ENCODE measurements at regions not wholly inside any gene's neighbourhood (a gene's known extent, or its start where the extent isn't known, plus 50 kb on each side); places are given as distances from the start of the nearest gene placed in this dataset.
"Not testable (repeated sequence)": the region's sequence is repeated elsewhere in the genome, so short reads cannot be mapped to it uniquely, and the experiment has no call there.

- Mint-ChIP-seq H3K27me3 (peaks cover 3% of the 10 kb centered on the region), H3K4me1 (no peaks in the 10 kb centered on the region), H3K36me3 (peaks cover 2% of the 10 kb centered on the region), H3K4me3 (no peak overlapping the region), H3K9me3 (peaks cover 0 to 2% (median 0%) of the 10 kb centered on the region in 3 donors), H3K27ac (no peak overlapping the region)
Measured at GRCh38 chr12:91704446-91704845, 441.2 kb downstream of the BTG1 start.

DNA sequence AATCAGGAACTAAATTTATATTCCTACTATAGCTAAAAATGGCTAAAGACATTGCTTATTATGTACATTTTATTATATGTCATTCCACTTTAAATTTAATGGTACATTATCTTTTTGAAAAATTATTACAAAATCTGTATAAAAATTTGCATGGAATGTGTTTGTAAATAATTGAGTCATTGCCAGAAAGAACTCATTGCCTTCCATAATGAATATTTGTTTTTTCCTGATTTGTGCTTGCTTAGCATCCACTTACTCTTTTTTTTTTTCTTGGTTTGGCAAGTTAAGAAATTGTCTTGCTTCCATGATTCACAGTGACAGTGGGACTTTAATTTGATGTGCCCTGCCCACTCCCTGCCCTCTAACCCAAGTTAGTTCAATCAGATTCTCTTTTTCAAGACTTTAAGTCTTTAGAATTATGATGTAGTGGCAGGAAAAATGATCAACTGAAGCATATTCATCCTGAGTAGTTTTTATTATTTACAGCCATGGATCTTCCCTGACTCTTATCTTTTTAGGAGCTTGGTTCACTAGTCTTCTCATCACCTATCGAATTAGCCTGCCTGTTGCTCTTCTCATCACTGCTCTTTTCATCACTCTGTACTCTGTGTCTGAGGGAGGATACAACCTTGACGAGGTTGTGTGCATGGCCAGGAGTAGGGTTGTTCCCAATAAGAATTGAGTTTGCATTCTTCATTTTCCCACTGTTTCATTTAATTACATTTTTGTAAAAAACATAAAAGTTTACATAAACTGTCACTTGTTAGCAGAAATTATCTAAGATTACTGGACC lies 442.0 kb downstream of the BTG1 start:
- H3K9me3 Mint-ChIP-seq = peaks cover 2 to 6% (median 6%) of the 10 kb centered on the region in 3 donors
- H3K4me1 Mint-ChIP-seq = no peaks in the 10 kb centered on the region
- peaks cover 3% of the 10 kb centered on the region for H3K27me3 Mint-ChIP-seq
- no peak overlapping the region for H3K4me3 Mint-ChIP-seq
- peaks cover 2% of the 10 kb centered on the region for H3K36me3 Mint-ChIP-seq
- H3K27ac Mint-ChIP-seq = no peak overlapping the region

DNA sequence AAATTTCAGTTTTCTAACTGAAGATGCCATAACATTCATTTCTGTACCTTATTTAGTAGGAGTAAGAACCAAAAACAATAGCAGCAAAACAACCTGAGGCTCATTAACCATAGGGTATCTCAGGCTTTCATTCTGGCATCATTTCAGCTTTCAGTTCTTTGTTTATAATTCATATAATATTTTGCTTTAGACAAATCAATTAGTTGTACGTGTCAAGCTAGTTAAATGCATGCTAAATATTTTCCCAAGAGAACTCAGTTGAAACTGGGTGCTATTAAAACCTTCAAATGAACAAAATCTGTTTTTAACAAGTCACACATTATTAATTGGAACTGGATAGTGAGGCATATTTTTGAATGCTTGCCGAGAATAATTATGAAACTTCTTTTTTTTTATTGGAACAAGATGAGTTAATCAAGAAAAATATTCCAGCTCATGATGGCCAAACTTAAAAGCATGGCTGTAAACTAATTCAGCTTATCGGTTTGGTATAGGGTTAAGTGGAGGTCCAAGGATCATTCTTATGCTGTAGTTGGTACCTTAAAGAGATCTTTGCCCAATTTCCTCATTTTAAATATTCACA lies 442.7 kb downstream of the BTG1 start:
- peaks cover 2% of the 10 kb centered on the region for H3K36me3 Mint-ChIP-seq
- no peak overlapping the region for H3K4me3 Mint-ChIP-seq
- H3K27me3 Mint-ChIP-seq = peaks cover 3% of the 10 kb centered on the region
- H3K9me3 Mint-ChIP-seq = peaks cover 2 to 7% (median 5%) of the 10 kb centered on the region in 3 donors
- no peaks in the 10 kb centered on the region for H3K4me1 Mint-ChIP-seq
- H3K27ac Mint-ChIP-seq = no peak overlapping the region

DNA sequence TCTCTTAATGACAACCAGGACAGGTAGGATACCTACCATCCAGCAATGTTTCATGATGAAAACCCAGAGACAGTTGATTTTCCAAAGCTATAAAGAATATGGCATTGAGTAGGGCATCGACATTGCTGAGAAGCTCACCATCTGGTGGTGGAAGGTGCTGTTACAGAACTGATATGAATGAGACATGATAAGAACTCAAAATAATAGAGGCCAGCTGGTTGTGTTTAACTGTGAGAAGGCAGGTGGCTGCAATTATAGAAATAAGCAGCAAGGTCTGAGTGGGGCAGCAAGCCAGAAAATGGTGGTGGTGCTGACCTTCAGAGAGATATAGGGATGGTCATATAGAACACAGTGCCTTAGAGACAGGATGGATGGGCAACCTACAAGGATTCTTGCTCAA lies 449.7 kb downstream of the BTG1 start:
- Mint-ChIP-seq H3K36me3 (no peaks in the 10 kb centered on the region), H3K4me1 (no peaks in the 10 kb centered on the region), H3K27me3 (peaks cover 1% of the 10 kb centered on the region)

DNA sequence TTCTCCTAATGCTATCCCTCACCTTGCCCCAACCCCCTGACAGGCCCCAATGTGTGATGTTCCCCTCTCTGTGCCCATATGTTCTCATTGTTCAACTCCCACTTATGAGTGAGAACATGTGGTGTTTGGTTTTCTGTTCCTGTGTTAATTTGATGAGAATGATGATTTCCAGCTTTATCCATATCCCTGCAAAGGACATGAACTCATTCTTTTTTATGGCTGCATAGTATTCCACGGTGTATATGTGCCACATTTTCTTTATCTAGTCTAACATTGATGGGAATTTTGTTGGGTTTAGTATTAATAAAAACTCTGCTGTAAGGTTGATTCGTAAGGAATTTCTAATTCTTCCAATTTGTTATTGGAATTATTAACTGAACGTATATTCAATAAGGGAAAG lies 450.2 kb downstream of the BTG1 start:
- H3K9me3 Mint-ChIP-seq, H3K27ac Mint-ChIP-seq, H3K4me1 Mint-ChIP-seq, H3K4me3 Mint-ChIP-seq, H3K36me3 Mint-ChIP-seq, H3K27me3 Mint-ChIP-seq: not testable (repeated sequence)

More for the DNA sequence above, 449.7 kb downstream of the BTG1 start:
- H3K9me3 Mint-ChIP-seq = peaks cover 2 to 8% (median 7%) of the 10 kb centered on the region in 3 donors
- no peak overlapping the region for H3K4me3 Mint-ChIP-seq
- H3K27ac Mint-ChIP-seq = no peak overlapping the region

DNA sequence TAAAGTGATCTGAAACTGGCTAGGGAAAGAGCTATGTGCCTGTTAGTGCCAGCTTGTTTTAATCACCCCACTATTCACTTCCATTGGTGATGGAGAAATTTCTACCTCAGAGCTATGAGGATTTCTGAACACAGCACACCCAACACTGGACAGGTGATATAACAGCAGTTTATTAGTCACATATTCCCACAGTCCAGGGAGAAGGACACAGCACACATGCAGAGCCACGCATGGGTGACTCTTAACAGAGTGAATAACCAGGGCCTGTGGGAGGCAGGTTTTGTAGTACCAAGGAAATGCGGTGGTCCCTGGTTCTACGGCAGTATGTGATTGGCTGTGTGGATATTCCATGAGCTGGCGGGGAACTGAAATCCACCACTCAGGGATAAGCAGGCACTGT lies 455.1 kb downstream of the BTG1 start:
- H3K4me1 Mint-ChIP-seq = peaks cover 4 to 7% (median 6%) of the 10 kb centered on the region in 3 donors
- no peak overlapping the region for H3K4me3 Mint-ChIP-seq
- no peak overlapping the region for H3K27ac Mint-ChIP-seq
- no peaks in the 10 kb centered on the region for H3K36me3 Mint-ChIP-seq
- peaks cover 0 to 3% (median 2%) of the 10 kb centered on the region in 3 donors for H3K9me3 Mint-ChIP-seq
- no peaks in the 10 kb centered on the region for H3K27me3 Mint-ChIP-seq

DNA sequence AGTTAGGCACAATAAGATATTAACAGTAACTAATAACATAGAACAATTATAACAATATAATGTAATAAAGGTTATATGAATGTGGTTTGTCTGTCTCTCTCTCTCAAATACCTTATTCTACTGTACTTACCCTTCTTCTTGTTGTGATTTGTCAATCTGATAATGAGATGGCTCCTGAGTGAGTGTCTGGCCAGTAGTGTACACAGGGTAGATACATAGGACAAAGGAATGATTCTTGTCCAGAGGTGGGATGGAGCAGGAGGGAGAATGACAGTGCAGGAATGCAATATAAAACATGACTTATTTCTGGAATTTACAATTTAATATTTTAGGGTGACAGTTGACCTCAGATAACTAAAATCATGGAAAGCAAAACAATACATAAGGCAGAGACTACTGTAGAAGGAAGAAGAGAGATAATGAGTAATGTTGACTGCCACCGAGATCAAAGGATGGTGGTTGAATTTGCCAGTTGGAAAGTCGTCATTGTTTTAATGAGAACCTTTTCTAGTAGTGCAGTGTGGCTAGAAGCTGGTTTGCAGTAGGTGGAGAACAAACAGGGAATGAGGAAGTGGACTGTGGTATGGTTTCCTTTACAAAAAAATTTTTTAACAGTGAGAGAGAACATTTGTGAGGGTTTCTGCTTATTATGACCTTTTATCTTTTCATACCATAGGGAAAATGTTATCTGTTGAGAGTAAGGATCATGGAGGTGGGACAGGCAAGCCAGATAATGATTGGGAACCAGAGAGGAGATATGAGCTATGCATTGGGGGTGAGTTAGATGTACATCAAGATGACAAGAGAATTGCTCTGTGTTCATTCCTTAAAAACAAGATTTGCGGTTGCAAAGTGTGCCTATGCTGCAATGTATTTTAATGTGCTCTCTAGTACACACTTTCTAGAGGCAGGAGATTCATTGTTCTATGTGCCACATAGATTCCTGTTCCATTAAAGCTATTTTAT lies 458.3 kb downstream of the BTG1 start:
- Mint-ChIP-seq H3K27ac (no peak overlapping the region), H3K36me3 (no peaks in the 10 kb centered on the region), H3K9me3 (peaks cover 0 to 2% (median 0%) of the 10 kb centered on the region in 3 donors), H3K4me1 (peaks cover 4 to 7% (median 6%) of the 10 kb centered on the region in 3 donors), H3K27me3 (peaks cover 2% of the 10 kb centered on the region), H3K4me3 (no peak overlapping the region)

GRCh38 chr12:91685917-91686316 lies 459.7 kb downstream of the BTG1 start:
- H3K27ac Mint-ChIP-seq = no peak overlapping the region
- no peaks in the 10 kb centered on the region for H3K36me3 Mint-ChIP-seq
- peaks cover 2% of the 10 kb centered on the region for H3K27me3 Mint-ChIP-seq
- H3K4me3 Mint-ChIP-seq = no peak overlapping the region
- H3K4me1 Mint-ChIP-seq = peaks cover 4 to 7% (median 6%) of the 10 kb centered on the region in 3 donors
- peaks cover 0 to 2% (median 0%) of the 10 kb centered on the region in 3 donors for H3K9me3 Mint-ChIP-seq

- H3K4me3 Mint-ChIP-seq = no peak overlapping the region
- no peaks in the 10 kb centered on the region for H3K4me1 Mint-ChIP-seq
- no peaks in the 10 kb centered on the region for H3K36me3 Mint-ChIP-seq
- peaks cover 8% of the 10 kb centered on the region for H3K27me3 Mint-ChIP-seq
- no peaks in the 10 kb centered on the region for H3K9me3 Mint-ChIP-seq
- no peak overlapping the region for H3K27ac Mint-ChIP-seq
Measured at GRCh38 chr12:91681751-91682150, 463.9 kb downstream of the BTG1 start.

DNA sequence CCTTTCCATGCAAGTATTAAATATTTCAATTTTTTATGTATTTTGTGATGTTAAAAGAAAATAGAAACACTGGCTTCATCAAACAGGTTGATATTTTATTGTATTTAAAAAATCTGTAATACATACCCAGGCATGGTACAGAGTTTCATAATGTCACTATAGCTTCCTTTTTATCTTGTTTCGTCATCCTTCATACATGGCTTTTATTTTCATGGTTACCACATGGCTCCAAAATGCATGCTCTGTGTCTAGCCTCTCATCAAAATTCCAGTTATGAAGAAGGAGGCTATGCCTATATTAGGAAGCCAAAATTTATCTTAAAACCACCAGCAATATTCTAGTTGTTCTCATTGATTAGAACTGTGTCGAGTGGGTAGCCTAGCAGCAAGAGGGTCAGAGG lies 464.8 kb downstream of the BTG1 start:
- Mint-ChIP-seq H3K36me3 (no peaks in the 10 kb centered on the region), H3K4me3 (no peak overlapping the region), H3K27ac (no peak overlapping the region), H3K27me3 (peaks cover 8% of the 10 kb centered on the region), H3K9me3 (peaks cover 0 to 2% (median 0%) of the 10 kb centered on the region in 3 donors), H3K4me1 (no peaks in the 10 kb centered on the region)

DNA sequence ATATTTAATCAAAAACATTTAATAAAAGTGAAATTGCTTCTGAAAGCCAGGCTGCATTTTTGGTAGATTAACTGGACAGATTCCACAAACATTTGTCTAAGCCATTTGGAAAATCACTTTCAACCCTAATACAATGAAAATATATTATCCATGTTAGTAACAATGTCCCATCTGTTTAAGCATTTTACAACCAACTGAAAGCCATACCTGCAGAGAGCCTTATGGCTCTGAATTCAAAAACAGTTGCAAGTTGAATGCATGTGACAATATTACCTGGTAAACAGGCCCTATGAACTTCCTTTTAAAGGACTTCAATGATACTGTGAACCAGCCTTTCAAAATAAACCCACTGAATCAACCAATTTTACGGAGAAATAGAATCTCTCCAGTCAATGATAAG lies 468.1 kb downstream of the BTG1 start:
- no peak overlapping the region for H3K4me3 Mint-ChIP-seq
- peaks cover 0 to 2% (median 0%) of the 10 kb centered on the region in 3 donors for H3K9me3 Mint-ChIP-seq
- no peaks in the 10 kb centered on the region for H3K4me1 Mint-ChIP-seq
- H3K27ac Mint-ChIP-seq = no peak overlapping the region
- H3K27me3 Mint-ChIP-seq = peaks cover 7% of the 10 kb centered on the region
- H3K36me3 Mint-ChIP-seq = no peaks in the 10 kb centered on the region

GRCh38 chr12:91675401-91675800 lies 470.2 kb downstream of the BTG1 start:
- H3K4me1 Mint-ChIP-seq = no peaks in the 10 kb centered on the region
- no peaks in the 10 kb centered on the region for H3K36me3 Mint-ChIP-seq
- no peak overlapping the region for H3K4me3 Mint-ChIP-seq
- peaks cover 7% of the 10 kb centered on the region for H3K27me3 Mint-ChIP-seq
- H3K9me3 Mint-ChIP-seq = peaks cover 0 to 5% (median 0%) of the 10 kb centered on the region in 3 donors
- H3K27ac Mint-ChIP-seq = no peak overlapping the region

- Mint-ChIP-seq H3K27me3 (peaks cover 1% of the 10 kb centered on the region), H3K4me3 (no peak overlapping the region), H3K9me3 (peaks cover 2 to 5% (median 5%) of the 10 kb centered on the region in 3 donors), H3K27ac (peak overlapping the region in 1 of 3 donors; percentile 51), H3K36me3 (no peaks in the 10 kb centered on the region), H3K4me1 (peaks cover 0 to 2% (median 0%) of the 10 kb centered on the region in 3 donors)
Measured at GRCh38 chr12:91672130-91672529, 473.5 kb downstream of the BTG1 start.

DNA sequence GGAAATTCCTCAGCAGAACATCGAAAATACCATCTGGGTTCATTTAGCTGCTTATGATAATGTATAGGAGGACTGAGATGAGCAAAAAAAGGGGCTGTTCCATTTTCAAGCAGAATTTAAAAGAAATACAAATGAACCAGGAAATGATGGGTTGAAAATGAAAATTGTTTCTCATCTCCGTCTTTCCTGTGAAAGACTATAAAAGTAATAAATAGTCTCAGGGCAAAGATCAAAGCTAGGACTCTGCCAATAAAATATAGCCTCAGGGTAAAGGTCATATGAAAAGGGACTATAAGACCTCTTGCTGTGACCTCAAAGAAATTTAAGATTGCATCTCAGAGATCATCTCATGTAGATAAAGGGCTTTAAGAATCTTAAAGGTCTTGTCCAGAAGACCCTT lies 478.0 kb downstream of the BTG1 start:
- Mint-ChIP-seq H3K27me3 (peaks cover 1% of the 10 kb centered on the region), H3K36me3 (no peaks in the 10 kb centered on the region), H3K9me3 (peaks cover 2 to 5% (median 3%) of the 10 kb centered on the region in 3 donors), H3K27ac (no peak overlapping the region), H3K4me3 (no peak overlapping the region), H3K4me1 (peaks cover 0 to 2% (median 0%) of the 10 kb centered on the region in 3 donors)

DNA sequence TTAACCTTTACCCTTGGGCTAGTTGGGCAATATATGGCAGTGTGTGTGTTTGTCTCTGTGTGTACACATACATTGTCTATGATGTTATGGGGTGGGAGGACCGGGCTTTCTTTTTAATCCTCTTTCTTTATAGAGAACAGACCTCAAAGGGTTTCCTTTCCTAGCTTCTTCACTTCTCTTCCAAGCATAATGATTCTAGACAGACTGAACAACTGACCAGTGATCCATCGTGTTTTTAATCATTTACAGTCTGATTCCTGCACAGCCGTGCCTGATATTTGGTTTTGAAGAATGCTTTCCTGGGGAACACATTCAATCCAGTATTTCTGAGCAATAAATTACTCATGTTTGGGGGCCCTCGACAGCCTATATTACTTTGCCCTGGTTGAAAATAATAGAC lies 481.1 kb upstream of the DCN start:
- Mint-ChIP-seq H3K9me3 (peaks cover 0 to 2% (median 1%) of the 10 kb centered on the region in 3 donors), H3K27ac (no peak overlapping the region), H3K4me3 (no peak overlapping the region), H3K27me3 (no peaks in the 10 kb centered on the region), H3K36me3 (no peaks in the 10 kb centered on the region), H3K4me1 (peaks cover 0 to 2% (median 0%) of the 10 kb centered on the region in 3 donors)
